ENCODE measurements at regions not wholly inside any gene's neighbourhood (a gene's known extent, or its start where the extent isn't known, plus 50 kb on each side); places are given as distances from the start of the nearest gene placed in this dataset.

DNA sequence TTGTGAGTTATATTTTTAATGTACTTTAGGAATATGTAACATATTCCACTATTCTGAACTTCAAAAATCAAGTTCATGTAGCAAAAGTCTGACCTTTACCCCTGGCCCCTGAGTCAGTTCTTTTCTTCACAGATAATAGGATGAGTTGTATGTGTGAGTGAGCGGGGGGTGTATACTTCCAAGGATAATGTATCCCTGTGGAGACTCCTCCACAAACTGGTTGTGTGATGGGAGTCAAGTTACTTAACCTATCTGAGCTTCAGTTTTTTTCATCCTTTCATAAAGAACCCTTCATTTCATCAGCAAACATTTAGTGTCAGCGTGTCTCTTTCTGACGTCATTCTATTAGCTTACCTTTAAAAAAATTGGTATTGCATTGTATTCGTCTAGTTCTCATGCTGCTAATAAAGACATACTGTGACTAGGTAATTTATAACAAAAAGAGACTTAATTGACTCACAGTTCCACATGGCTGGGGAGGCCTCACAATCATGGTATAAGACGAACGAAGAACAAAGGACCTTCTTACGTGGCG, 288.1 kb upstream of the GPC6 start:
- no peak for DNase-seq

DNA sequence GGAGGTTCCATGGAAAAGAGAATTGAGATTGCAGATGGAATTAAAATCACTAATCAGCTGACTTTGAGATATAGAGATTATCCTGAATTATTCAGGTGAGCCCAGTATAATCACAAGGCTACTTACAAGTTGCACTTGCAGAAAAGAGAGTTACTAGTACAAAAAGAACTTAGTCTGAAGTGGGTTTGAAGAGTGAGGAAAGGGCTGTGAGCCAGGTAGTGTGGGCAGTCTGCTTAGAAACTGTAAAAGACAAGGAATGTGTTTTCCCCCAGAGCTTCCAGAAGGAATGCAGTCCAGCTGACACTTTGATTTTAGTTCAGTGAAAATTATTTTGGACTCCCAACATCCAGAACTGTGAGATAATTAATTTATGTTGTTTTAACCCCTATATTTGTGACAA, 285.4 kb upstream of the GPC6 start:
- DNase-seq = no peak

DNA sequence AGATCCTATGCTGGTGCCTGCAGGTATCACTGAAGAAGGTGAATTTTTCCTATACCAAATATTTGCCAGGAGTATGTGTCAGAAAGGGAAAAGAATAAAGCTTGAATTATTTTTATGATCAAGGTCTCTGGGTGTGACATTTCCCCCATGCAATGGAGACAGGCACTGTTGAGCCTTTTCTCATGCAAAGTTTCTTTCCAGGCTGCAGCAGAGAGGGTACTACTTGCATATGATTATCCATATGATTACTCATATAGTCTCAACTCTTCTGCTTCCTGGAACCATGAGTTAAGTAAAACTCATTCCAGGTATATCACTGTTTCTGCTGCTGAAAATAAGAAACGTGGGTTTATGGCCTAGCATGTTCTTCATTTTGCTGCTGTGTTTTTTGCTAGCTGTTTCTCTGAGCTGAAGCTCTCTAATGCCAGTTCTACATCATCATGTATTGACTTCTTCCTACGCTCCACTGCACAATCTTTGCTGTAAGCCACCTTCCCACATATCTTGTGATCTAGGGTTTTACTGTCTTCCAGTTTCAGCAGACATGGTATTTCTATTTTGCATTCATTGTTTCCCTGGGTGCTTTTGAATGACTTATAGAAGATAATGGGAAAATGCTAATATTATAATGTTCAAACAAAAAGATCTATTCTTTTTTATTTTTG, 278.7 kb upstream of the GPC6 start:
- DNase-seq = no peak

DNA sequence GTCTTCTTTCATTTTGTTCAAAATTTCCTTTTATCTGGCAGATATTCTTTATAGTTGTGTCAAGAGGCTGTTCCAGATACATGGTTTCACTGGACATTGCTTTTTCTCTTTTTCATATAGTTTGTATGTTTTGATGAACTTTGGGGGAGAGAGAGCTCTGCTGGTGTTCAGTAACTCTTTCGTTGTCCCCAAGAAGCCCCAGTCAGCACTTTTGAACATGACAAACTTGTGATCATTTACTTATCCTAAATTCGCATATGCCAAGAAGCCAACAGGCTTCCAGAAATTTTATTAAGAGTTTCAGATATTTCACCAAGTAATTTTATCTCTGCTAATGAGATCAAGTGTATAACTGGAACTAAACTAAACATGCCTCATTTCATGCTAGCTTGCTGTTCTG, 275.8 kb upstream of the GPC6 start:
- DNase-seq = no peak

DNA sequence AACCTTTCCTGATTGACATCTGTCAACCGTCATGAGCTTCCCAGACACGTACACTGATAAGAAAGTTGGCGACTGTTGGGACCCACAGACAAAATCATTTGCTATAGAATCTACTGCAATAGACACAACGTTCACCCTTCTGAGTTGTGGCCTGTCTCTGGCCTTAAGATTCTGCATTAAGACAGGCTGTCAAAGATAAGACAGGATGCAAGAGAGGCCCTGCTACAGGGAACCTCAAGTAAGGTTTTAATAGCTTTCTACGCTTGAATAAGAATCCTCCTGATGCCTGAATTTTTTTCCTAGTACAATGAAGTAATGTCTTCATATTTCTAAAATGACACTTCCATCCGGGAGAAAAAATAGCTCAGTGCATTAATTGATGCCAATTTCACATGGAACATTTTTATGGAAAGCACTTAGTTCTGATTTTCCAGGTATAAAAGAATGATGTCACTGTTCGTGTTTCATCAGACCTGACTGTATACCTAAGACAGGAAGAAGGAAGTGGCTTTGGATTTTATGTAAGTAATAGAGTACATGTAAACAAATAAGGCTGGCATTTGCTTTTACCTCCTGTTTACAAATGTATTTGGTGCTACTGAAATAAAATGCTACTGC, 275.2 kb upstream of the GPC6 start:
- no peak for DNase-seq

DNA sequence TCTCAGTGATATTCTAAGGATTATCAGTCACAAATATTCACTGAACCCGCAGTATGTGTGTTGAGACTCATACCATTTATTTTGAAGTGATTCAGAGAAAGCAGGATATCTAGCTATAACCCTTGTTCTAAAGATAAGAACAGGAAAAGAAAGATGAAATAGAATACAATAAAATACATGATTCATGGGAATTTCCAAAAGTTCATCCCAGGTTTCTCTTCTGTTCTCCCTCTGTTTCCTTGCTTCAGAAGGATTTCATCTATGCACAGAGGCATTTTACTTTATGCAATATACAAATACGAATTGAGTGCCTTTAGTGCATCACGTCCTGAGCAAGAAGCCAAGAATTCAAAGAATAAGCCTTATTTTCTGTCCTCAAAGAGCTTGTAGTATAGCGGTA, 274.4 kb upstream of the GPC6 start:
- no peak for DNase-seq

DNA sequence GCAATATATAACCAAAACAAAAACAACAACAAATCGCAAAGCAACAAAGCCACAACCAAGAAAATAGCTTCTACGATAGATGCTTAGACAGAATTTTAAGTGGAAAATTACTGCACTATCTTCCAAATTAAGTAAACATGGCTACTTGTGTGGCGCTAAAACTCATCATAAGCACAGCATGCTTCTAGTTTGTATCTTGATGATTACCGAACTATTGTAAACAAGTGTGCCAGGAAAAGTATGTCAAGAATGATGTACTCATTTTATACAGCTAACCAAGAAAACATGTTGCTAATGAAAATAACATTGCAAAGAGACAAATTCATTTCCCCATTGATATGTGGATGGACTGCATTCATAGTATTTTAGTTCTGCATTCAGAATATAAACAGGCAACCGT, 271.9 kb upstream of the GPC6 start:
- no peak for DNase-seq

DNA sequence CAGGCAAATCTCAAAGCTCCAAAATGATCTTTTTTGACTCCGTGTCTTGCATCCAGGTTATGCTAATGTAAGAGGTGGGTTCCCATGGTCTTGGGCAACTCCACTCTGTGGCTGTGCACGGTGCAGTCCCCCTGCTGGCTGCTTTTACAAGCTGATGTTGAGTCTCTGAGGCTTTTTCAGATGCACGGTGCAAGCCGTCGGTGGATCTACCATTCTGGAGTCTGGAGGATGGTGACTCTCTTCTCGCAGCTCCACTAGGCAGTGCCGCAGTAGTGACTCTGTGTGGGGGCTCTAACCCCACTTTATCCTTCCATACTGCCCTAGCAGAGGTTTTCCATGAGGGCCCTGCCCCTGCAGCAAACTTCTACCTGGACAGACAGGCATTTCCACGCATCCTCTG, 266.8 kb upstream of the GPC6 start:
- DNase-seq = no peak

DNA sequence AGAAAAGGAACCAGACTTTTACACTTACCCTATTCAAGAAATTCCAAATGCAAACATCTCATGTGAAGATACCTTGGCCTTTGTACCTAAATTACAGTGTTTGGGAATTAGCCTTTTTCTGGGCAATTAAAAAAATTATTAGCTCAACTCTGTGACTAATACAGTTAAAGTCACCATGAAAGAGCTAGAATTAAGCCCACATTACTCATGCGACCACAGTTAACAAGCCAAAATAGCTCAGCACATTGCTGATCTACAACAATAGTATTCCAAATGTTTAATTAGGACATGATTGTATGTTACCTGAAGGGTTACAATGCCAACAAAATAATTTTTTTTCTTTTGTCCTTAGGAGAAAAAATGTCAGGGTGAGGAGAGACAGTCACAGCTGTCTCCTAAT, 263.6 kb upstream of the GPC6 start:
- DNase-seq = no peak

DNA sequence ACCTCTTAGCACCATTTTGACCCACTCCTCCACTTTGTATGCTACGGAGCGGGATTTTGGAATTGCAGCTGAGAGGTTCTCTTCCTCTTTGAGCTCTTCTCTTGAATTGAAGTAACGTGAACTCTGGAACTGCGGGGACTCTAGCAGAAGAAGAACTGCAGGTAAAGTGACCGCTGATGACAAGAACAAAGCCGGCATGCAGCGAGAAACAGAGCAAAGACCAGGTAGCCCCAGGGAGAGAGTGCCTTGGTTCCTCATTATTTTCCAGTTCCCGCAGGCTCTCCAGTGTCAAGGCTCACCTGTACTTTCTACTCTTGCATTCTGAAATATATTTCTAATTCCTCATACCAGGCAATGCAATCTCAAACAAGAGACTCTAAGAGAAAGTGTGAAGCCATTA, 260.3 kb upstream of the GPC6 start:
- no peak for DNase-seq

DNA sequence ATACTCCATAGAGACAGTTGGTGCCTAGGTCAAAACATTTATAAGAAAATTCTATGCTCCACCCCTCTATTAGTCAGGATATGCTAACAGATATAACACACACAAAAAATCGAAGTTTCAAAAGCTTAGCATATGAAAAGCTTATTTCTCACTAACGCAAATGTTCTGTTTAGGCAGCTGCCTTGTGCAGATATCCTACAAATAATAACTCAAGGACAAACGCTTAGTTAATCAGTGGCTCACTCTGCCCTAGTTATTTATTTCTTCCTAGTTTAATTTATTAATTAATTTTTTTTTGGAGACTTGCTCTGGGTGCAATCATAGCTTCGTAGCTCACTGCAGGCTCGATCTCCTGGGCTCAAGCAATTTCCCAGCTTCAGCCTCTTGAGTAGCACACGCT, 259.7 kb upstream of the GPC6 start:
- DNase-seq = no peak

DNA sequence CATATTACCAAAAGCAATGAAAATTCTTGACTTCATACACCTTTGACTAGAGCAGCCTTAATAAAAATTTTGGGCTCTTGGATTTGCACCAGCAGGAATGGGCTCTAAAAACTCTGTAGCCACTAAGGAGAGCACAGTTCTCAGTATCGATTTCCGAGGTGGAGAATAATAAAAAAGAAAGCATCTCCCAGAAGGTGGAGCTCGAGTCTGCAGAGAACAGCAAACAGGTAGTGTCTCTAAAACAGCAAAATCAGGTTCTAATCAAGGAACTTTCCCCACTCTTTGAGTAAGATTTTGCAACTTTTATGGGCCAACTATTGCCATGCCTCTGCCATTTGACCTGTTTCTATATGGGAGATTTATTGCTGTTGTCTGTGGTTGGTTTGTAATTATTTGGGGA, 258.7 kb upstream of the GPC6 start:
- no peak for DNase-seq

DNA sequence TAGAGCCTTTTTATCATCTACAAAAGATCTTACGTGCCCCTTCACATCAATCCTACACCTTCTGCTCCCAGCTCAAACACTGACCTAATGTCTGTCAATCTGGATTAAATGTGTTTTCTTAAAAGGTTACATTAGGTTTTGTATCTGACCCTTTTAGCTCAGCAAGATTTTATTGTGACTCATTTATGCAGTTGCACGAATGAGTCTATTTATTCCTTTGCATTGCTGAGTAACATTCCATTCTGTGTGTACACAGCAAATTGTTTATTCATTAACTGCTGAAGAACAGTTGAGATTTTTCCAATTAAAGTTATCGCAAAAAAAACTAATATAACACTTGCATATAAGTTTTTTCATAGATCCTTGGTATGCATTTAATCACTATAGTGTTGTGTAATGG, 253.9 kb upstream of the GPC6 start:
- DNase-seq = no peak

DNA sequence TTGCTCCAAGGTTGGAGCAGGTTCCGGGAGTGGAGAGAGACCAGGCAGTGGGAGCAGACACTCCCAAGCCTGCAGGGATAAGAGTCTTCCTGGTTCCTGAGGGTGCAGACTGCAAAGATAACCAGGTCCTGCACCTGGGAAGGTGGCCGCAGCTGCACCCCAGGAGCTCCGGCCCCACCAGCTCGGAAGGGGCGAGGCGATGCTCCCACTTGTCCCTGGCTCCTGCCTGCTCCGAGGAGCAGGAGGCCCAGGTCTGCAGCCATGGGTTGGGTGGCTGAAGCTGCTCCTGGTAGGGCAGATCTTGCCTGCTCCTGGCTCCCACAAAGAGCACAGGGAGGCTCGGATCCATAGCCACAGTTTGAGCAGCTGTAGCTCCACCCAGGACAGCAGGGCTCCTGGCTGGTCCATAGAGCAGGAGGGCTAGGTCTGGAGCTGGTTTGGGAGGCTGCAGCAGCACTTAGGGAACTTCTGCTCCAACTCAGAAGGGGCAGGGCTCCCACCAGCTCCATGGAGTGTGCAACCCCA, 251.6 kb upstream of the GPC6 start:
- no peak for DNase-seq

DNA sequence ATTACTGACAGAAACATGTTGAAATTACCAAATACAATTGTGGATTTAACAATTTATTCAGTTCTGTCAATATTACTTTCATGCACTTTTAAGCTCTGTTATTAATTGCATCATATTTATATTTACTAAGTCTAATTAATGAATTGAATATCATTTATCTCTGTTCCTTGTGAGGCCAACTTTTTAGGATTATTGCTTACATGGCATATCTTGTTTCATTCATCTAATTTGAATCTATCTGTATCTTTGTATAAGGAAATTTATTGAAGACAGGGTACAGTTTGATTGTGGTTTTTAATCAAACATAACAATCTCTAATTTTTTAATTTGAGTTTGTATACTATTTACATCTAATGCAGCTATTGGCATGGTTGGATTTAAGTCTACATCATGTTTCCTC, 249.9 kb upstream of the GPC6 start:
- no peak for DNase-seq

DNA sequence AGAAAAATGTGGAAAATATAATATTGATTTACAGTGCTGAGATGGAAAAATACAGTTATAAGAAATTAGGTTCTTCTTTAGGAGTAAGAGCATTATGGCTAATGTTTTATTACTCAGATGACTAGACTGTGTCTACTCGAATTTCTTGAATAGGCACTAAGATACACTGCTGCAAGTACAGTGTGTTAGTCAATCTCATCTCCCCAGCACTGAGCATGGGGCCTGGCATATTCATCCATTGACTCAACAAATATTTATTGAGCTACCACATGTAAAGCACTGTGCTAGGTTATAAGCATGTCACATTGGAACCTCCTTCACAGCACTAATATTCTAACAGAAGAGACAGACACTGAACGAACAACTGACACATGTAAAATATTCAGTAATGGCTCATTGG, 242.5 kb upstream of the GPC6 start:
- no peak for DNase-seq

DNA sequence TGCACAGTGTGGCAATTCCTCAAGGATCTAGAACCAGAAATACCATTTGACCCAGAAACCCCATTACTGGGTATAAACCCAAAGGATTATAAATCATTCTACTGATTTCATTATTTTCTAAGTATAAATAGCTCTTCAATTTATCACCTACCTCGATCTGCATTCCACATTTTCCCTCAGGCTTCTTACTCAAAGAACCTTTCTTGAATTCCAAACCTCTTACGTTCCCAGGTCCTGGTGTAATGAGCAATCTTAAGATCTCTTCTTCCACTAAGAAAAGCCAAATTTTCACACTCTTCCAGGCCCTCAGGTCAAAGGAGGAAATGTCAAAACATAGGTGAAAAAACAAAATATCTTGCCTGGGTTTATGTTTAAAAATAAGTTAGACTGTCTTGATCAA, 237.3 kb upstream of the GPC6 start:
- no peak for DNase-seq

DNA sequence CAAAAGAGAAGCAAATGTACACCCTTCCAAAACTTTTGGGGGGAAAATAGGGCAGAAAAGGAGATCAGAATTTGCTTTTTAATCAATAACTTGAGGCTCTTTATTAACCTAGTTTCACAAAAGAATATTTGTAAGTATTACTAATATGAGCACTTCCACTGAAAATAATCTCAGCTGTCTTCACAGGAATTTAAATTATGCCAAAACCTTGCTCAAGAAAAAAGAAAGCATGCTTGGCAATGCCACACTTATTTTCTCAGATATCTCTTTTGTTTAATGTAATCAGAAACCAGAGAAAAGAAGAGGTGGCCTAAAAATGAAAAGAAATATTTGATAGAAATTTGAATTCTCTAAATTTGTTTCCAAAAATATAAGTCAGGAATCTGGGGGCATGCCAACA, 234.9 kb upstream of the GPC6 start:
- no peak for DNase-seq

DNA sequence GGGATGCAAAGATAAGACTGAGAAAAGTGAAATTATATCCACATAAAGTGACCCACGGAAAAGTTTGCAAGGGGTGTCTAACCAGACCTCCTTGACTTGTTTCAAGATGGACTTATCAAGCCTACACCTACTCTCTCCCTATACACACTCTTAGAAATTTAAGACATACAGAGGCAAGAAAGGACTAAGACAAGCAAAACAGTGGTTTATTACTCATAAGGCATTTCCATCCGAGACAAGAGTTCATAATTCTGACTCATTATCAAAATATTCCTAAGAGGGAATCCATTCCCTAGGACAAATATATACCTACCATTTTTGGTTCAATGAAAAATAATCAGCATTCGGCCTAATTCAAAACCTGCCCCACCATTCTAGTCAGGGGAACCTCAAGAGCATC, 232.6 kb upstream of the GPC6 start:
- DNase-seq = no peak

DNA sequence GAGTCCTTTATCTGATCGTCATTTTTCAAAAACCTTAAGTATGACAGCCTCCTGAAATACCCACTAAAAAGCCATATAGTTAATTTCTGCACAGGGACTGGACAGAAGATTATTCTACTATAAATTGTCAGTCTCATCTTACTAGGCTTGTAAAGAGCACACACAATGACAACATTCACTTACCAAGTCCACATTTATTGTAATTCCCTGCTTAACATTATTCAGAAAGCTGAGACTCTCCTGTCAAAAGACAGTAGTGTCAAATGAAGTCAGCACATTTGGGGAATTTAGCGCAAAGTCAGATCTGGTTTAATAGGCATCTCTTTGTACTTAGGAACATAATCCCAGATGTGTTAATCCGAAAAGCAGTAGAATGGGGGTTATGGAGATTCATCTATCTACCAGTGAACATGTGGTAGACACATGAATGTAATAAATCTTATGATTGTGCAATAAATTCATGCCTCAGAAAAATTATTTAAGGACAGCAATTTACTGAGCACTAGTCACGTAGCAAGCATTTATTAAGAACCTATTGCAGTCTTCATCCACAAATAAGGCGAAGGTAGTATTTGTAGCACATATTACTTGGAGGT, 224.6 kb upstream of the GPC6 start:
- no peak for DNase-seq

DNA sequence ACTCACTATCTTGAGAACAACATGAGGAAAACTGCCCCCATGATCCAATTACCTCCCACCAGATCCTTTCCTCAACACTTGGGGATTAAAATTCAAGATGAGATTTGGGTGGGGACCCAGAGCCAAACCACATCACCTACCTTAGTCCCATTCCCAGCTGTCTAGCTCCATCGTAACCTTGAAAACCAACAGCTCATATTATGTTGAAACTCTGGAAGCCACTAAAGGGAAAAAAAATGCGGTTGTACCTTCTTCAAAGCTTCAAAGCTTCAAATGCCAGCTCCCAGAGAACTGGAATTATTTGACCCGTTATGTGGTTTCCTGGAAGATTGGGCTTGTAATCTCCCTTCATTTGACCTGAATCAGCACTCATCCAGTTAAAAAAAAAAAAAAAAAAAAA, 223.1 kb upstream of the GPC6 start:
- no peak for DNase-seq

DNA sequence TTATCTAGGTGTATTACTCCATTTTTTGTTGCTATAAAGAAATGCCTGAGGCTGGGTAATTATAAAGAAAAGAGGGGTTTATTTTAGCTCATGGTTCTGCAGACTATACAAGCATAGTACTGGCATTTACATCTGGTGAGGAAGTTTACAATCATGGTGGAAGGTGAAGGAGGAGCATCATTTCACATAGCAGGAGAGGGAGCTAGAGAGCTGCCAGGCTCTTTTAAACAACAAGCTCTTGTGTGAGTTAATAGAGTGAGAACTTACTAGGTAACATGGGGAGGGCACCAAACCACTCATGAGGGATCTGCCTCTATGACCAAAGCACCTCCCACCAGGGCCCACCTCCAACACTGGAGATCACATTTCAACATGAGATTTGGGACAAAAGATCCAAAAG, 221.7 kb upstream of the GPC6 start:
- no peak for DNase-seq

DNA sequence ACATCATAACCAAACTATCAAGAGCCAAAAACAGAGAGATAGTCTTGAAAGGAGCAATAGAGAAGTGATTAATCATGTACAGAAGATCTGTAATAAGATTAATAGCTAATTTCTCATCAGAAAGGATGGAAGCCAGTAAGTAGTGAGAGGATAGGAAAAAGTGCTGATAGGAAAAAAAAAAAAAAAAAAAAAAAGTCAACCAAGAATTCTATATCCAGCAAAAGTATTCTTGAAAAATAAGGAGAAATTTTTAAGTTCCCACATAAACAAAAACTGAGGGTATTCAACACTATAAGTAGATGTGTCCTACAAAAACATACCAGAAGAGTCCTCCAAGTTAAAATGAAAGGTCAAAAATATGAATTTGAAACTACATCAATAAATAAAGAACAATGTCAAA, 218.7 kb upstream of the GPC6 start:
- no peak for DNase-seq

DNA sequence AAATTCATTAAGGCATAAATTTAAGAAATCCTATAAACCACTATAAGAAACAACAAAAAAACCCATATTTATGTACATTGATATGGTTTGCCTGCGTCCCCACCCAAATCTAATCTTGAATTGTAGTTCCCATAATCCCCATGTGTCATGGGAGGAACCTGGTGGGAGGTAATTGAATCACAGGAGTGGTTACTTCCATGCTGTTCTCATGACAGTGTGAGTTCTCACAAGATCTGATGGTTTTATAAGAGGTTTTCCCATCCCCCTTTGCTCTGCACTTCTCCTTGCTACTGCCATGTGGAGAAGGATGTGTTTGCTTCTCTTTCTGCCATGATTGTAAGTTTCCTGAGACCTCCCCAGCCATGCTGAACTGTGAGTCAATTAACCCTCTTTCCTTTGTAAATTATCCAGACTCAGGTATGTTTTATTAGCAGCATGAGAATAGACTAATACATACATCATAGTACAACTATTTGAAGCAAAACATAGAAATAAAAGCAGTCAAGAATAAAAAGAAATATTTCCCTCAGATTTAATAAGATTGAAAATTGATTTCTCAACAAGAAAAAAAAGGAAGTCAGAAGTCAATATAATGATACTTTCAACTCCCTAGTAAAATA, 209.0 kb upstream of the GPC6 start:
- no peak for DNase-seq

Data from NCI-H1092 (cell line).